Kidney (tissue), 13 donors: ENCODE measurements at regions not wholly inside any gene's neighbourhood (a gene's known extent, or its start where the extent isn't known, plus 50 kb on each side); places are given as distances from the start of the nearest gene placed in this dataset.
A peak's percentile ranks its signal among the peaks of the same experiment; 100 is the strongest.

Experiments used
- DNase-seq, 5 donors: peaks; one replicate each; pipeline ENCODE4 v3.0.0-alpha.2; 2013 to 2020
- FAIRE-seq: peaks from 2 replicates; lab custom pipeline; 2012; peaks lifted over from hg19 to GRCh38; lab: Jason Lieb, UNC
- H3K27ac ChIP-seq, 2 donors: one replicate each; pipeline ENCODE4 v1.7.0; 2013; ENCODE audit warnings: low read depth in 2 of 2, low read length in 2 of 2, inconsistent platforms in 1 of 2
- H3K27me3 ChIP-seq: one replicate; pipeline ENCODE4 v1.7.1; 2013; ENCODE audit warnings: low read length, inconsistent platforms; ENCODE audit not compliant: control insufficient read depth, insufficient read depth
- H3K36me3 ChIP-seq, 3 donors: one replicate each; pipeline versions ENCODE4 v1.7.0 to v1.7.1; 2013; ENCODE audit warnings: low read length in 3 of 3, control low read depth in 1 of 3, inconsistent platforms in 1 of 3; ENCODE audit not compliant: insufficient read depth in 3 of 3, control insufficient read depth in 2 of 3
- H3K4me1 ChIP-seq, 3 donors: one replicate each; pipeline versions ENCODE4 v1.7.0 to v1.7.1; 2013; ENCODE audit warnings: low read length in 3 of 3, inconsistent platforms in 1 of 3, low read depth in 1 of 3; ENCODE audit not compliant: control insufficient read depth in 2 of 3, insufficient read depth in 2 of 3
- H3K4me3 ChIP-seq, 3 donors: one replicate each; pipeline versions ENCODE4 v1.7.0 to v1.8.1; 2013; ENCODE audit warnings: low read length in 3 of 3, control low read depth in 1 of 3, inconsistent platforms in 1 of 3
- H3K9ac ChIP-seq, 3 donors: one replicate each; pipeline versions ENCODE4 v1.7.0 to v1.7.1; 2013; ENCODE audit warnings: low read length in 3 of 3, control low read depth in 1 of 3, inconsistent platforms in 1 of 3
- H3K9me3 ChIP-seq, 3 donors: one replicate each; pipeline versions ENCODE4 v1.7.0 to v1.7.1; 2013; ENCODE audit warnings: low read length in 3 of 3, control low read depth in 1 of 3, inconsistent platforms in 1 of 3; ENCODE audit not compliant: control insufficient read depth in 2 of 3, insufficient read depth in 1 of 3
- intact Hi-C: fragments of 100-400 bp; cut with DNase I; formaldehyde crosslinking; loops from one replicate; pipeline ENCODE4 v1.11.1; 2022
- TF ChIP-seq, protein P1 (sequence below): IDR thresholded peaks from 3 replicates; pipeline ENCODE4 v1.5.1; 2012; ENCODE audit warnings: mild to moderate bottlenecking, moderate library complexity, borderline replicate concordance; ENCODE audit not compliant: insufficient read depth; ENCODE audit errors: extremely low read depth
- donor health status: control.
- donor health status: control.
- donor health status: control.
- donor health status: control.
- donor health status: control.
- donor health status: DM: yes; HTN: yes; CAD: no.
- donor health status: Normal renal cell carcinoma (clear cell type).

DNA sequence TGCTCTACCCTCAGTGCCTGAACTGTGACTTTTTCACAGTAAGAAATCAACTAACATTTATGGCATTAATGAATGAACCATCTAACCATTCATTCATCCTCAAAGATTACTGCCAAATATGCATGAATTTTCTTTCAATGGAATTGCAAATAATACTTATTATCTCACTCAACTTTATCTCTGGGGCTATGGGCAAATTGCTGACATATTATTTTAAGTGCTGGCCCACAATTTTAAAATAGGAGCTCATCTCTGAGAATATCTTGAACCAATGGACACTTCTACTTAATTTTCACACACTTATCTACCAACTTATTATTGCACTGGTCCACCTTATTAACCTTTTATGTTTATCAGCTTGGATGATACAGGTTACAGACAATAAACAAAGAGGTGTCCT lies 182.8 kb downstream of the RBM43 start:
- intact Hi-C loops = no loop called here
- Histone ChIP-seq H3K27me3 (no peaks in the 10 kb centered on the region), H3K27ac (no peak overlapping the region), H3K36me3 (no peaks in the 10 kb centered on the region), H3K9ac (no peak overlapping the region), H3K9me3 (no peaks in the 10 kb centered on the region), H3K4me3 (no peak overlapping the region), H3K4me1 (no peaks in the 10 kb centered on the region)
- TF ChIP-seq, protein P1, sequence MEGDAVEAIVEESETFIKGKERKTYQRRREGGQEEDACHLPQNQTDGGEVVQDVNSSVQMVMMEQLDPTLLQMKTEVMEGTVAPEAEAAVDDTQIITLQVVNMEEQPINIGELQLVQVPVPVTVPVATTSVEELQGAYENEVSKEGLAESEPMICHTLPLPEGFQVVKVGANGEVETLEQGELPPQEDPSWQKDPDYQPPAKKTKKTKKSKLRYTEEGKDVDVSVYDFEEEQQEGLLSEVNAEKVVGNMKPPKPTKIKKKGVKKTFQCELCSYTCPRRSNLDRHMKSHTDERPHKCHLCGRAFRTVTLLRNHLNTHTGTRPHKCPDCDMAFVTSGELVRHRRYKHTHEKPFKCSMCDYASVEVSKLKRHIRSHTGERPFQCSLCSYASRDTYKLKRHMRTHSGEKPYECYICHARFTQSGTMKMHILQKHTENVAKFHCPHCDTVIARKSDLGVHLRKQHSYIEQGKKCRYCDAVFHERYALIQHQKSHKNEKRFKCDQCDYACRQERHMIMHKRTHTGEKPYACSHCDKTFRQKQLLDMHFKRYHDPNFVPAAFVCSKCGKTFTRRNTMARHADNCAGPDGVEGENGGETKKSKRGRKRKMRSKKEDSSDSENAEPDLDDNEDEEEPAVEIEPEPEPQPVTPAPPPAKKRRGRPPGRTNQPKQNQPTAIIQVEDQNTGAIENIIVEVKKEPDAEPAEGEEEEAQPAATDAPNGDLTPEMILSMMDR = no peak
- FAIRE-seq (no peak), DNase-seq (no peak)

GRCh38 chr2:151071906-151072305 lies 189.8 kb downstream of the RBM43 start:
- no peaks in the 10 kb centered on the region for H3K27me3 ChIP-seq
- no peak overlapping the region for H3K9ac ChIP-seq
- no peaks in the 10 kb centered on the region for H3K9me3 ChIP-seq
- no peak overlapping the region for H3K4me3 ChIP-seq
- H3K4me1 ChIP-seq = no peaks in the 10 kb centered on the region
- FAIRE-seq (no peak), DNase-seq (no peak)
- no peaks in the 10 kb centered on the region for H3K36me3 ChIP-seq
- no peak overlapping the region for H3K27ac ChIP-seq
- intact Hi-C loops = no loop called here
- TF ChIP-seq, protein P1 = no peak

GRCh38 chr2:151071382-151071781 lies 190.3 kb downstream of the RBM43 start:
- FAIRE-seq = no peak
- Histone ChIP-seq H3K36me3 (no peaks in the 10 kb centered on the region), H3K4me3 (no peak overlapping the region), H3K9ac (no peak overlapping the region), H3K4me1 (no peaks in the 10 kb centered on the region), H3K27me3 (no peaks in the 10 kb centered on the region), H3K9me3 (no peaks in the 10 kb centered on the region), H3K27ac (no peak overlapping the region)
- TF ChIP-seq, protein P1 = no peak
- DNase-seq = peak in 3 of 5 donors; percentile 9 to 38 (median 12)
- intact Hi-C loops = no loop called here

GRCh38 chr2:151070253-151070652 lies 191.4 kb downstream of the RBM43 start:
- FAIRE-seq (no peak), DNase-seq (no peak)
- Histone ChIP-seq H3K36me3 (no peaks in the 10 kb centered on the region), H3K9me3 (no peaks in the 10 kb centered on the region), H3K27ac (no peak overlapping the region), H3K4me3 (no peak overlapping the region), H3K9ac (no peak overlapping the region), H3K27me3 (no peaks in the 10 kb centered on the region), H3K4me1 (no peaks in the 10 kb centered on the region)
- intact Hi-C loops = no loop called here
- TF ChIP-seq, protein P1 = no peak
